H1 (cell line): ENCODE measurements at regions not wholly inside any gene's neighbourhood (a gene's known extent, or its start where the extent isn't known, plus 50 kb on each side); places are given as distances from the start of the nearest gene placed in this dataset.

ENCODE experiments used
- CREB1 ChIP-seq: IDR thresholded peaks from 2 replicates; pipeline ENCODE4 v1.6.1; 2012; ENCODE audit warnings: inconsistent platforms
- HDAC2 ChIP-seq, 2 experiments: fragments of 300-600 bp in 1 of 2; sonication (generic) in 1 of 2; IDR thresholded peaks; 2 replicates each; pipeline ENCODE4 v1.6.1; 2011 to 2012; ENCODE audit warnings: low read depth in 2 of 2, low read length in 2 of 2, mild to moderate bottlenecking in 2 of 2, moderate library complexity in 2 of 2, borderline replicate concordance in 1 of 2, inconsistent platforms in 1 of 2
- KDM4A ChIP-seq: IDR thresholded peaks from one replicate; pipeline ENCODE4 v1.7.1; 2012; ENCODE audit warnings: low read depth, mild to moderate bottlenecking, moderate library complexity, low read length, inconsistent platforms; ENCODE audit not compliant: severe bottlenecking
- POLR2A ChIP-seq, 2 experiments: IDR thresholded peaks; 1 replicate in 1 of 2; 2 replicates in 1 of 2; pipeline ENCODE4 v1.6.1; 2011; ENCODE audit warnings: low read depth in 2 of 2, low read length in 2 of 2, mild to moderate bottlenecking in 2 of 2; ENCODE audit errors: control extremely low read depth in 1 of 2

- no peak for TF ChIP-seq HDAC2 (IDR thresholded peaks at IDR 0.05; ENCODE audit: borderline replicate concordance in 1 of 2, low read depth in 2 of 2, low read length in 2 of 2)
- no peak for TF ChIP-seq CREB1
- no peak for TF ChIP-seq POLR2A (IDR thresholded peaks at IDR 0.05; ENCODE audit: control extremely low read depth in 1 of 2, low read depth in 2 of 2, low read length in 2 of 2)
- TF ChIP-seq KDM4A, result no peak
Measured at GRCh38 chr3:182608832-182609231, 184.5 kb upstream of the ATP11B start (continued).
